RPMI7951 (cell line): ENCODE measurements at regions not wholly inside any gene's neighbourhood (a gene's known extent, or its start where the extent isn't known, plus 50 kb on each side); places are given as distances from the start of the nearest gene placed in this dataset.
"Not testable (repeated sequence)": the region's sequence is repeated elsewhere in the genome, so short reads cannot be mapped to it uniquely, and the experiment has no call there.

Experiments used
- DNase-seq: peaks from one replicate; pipeline ENCODE4 v3.0.0-alpha.2; 2012; ENCODE audit warnings: low read depth

DNA sequence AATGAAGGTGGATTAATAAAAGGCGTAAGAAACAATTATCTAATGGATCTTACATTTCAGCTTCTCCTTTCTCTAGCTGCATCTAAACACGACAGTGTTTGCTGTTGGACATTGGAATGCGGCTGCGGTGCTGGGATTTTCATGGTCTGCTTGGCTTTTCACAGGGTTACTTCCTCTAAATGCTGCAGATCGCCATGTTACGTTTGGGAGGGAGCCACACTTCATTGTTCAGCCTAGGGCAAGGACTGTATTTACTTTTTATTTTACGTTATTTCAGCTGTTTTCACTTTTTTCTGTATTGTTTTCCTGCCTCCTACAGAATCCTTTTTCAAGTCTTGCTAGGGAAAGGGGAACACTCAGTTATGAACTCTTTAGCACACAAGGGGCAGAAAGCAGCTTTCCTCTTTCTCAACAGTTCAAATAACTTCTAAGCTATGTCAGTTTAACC is 97.9 kb upstream of the MTHFD1L start:
- DNase-seq, result no peak

DNA sequence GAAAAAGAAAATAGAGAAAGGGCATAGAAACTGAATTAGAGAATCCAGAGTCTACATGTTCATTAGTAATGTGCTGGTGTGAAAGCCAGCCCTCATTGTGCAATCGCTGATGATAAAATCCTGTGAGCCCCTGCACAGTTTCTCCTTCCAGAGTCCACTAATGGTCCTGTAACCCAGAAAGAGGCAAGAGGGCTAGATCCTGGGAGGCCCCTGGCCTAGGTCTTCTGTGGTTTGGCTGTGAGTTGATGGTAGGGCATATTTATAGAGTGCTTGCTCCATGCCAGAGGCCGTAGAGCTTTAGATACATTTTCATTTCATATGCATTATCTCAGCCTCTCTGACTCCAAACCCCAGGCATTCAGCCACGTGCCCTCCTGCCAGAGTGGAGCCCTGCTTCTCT is 94.9 kb upstream of the MTHFD1L start:
- DNase-seq, result no peak

DNA sequence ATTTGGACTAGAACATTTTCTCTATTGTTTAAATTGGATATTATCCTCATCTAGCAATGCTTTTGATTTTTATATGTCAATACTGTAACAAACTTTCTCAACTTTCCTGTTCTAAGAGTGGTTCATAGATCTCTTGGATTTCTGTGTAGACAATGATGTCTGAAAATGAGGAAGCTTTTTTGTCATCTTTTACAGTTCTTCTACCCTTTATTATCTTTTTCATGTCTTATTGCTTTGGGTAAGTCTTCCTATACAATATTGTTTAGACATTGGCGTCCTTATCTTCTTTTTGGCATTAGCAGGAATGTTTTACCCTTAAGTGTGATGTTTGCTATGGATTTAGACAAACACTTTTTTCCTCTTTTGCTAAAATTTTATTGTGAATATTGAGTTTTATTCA is 91.5 kb upstream of the MTHFD1L start:
- DNase-seq, result no peak

DNA sequence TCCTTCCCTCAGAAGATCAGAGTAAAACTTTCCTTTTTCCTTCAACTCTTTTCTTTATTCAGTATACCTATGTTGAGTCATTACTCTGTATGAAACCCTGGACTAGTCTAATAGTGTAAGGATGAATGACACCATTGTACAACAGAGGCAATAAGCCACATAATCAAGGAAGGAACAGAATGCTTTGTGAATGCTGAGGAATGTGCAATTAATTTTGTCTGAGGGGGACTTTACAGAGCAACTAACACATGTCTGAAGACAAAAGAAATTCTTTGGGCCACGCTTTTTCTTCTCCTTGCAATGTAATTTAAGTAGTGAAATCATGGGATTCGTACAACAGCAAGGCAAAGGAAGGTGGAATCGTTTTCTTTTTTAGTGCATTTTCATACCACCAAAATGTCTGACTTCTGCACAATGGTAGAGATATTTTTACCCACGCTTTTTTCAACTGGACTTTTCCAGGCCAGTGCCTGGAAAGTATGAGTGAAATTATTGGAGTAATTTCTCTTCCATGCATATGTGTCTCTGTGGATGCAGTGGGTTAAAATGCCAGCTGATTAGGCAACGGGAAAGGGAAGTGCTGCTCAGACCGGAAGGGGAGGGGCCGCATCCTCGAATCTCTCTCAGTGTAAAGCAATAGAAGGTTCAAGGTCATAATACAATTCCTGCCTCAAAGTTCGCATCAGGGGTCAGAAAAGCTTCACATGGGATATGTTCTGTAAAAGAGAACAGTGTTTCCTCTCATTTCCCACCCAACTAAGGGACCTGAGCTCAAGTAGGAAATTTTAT is 89.9 kb upstream of the MTHFD1L start:
- peak; percentile 10 for DNase-seq

DNA sequence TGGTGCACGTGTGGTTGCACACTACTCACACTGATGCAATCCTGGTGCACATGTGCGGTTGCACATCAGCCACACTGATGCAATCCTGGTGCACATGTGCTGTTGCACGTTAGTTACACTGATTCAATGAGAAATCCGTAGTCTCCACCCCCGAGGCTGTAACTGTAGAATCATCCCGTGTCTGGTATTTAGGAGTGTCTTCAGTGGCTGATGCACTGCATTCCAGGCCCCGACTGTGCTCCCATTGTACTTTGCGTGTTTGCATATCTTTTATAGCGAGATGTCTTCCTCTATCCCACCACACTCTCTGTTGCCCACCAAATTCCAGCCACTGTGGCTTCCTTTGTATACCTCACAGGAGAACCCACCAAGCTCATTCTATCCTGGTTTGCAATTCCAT is 87.8 kb upstream of the MTHFD1L start:
- no peak for DNase-seq

DNA sequence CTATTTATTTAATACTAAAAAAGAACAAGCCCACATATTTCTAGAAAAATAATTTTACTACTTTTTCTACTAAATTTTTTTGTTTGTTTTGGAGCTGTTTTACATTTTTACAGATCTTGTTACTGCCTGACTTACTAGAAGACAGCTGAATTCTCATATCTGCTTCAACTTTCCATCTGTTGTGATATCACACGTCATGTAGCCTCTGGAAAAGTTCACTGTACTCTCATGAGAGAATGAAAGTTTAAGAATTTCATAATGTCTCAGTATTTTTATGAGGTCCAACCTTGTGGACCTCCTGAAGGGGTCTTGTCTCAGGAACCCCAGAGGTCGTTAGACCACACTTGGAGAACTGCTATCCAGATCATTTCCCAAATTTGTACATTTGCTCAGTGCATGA is 81.7 kb upstream of the MTHFD1L start:
- DNase-seq, result no peak

DNA sequence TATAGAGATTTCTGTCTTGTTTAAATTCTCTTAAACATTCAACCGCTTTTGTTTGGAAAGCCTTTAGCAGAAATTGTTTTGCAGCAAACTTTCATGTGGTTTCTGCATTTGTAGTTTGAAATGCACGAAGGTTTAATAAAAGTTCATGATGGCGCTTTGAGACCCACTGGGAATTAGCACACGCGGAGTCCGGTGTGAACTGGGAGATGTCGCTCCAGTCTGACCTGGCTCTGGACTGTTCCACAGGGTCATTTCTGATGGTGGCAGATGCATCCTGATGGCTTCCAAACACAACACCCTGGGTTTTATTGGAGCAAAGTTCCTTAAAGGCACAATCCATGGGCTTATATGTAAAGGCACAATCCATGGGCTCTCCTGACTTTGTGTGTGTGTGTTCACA is 78.1 kb upstream of the MTHFD1L start:
- no peak for DNase-seq

DNA sequence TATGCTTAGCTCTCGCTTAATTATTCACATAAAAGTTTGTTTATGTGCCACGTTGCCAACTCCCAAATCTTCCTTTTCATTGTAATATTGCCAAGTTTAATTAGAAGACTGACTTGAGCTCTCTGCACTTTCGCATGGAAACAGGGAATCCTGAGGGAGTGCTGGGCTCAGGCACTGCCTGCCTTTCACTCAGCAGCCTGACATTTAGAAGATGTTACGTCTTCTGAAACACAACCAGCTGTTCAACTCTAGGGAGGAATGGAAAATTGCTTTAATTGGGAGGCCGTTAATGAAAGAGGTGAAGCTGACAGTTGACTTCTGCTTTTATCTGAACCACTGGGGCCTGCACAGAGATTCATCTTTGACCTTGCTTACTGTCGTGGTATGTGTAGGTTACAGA is 77.4 kb upstream of the MTHFD1L start:
- DNase-seq, result no peak

DNA sequence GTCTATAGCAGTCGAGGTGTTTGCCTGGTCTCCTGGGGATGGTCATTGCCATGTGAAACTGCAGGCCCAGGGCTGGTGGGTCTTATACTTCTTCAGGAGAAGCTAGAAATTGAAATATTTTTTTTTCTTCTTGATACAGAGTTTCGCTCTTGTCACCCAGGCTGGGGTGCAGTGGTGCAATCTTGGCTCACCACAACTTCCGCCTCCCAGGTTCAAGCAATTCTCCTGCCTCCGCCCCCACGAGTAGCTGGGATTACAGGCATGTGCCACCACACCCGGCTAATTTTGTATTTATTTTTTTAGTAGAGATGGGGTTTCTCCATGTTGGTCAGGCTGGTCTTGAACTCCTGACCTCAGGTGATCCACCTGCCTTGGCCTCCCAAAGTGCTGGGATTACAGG is 75.6 kb upstream of the MTHFD1L start:
- not testable (repeated sequence) for DNase-seq

DNA sequence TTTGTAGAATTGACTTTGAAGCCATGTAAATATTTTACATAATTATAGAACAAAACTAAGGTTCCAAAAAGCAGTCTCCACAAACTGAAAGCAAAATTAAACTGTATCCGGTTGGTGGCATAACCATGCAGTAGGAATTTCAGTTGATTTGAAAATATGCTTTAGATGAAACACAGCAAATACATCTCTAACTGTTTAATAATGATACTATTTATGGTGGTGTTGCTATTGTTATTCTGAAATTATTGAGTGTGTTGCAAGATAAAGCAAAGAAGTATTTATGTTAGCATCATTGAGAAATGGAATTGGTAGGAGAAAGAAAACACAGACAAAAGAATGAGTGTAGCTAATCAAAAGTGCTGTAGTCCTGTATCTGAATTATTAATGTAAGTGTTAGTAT is 73.8 kb upstream of the MTHFD1L start:
- DNase-seq, result no peak

DNA sequence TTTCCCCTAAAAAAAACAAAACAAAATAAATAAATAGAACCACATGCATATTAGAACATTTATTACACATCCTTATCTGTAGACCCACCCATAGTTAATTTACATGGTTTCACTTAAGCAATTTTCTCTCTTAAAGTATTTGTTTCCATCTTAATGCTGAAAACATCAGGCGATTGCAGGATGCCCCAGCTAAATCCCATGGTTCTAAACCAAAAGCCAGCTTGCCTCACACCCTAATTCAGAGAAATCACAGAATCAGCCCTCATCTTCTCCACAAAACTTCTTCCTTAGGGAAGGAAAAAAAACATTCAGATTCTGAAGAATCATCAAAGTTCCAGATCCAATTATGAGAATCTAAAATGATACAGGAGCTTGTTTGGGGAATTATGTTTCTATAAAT is 67.6 kb upstream of the MTHFD1L start:
- no peak for DNase-seq

DNA sequence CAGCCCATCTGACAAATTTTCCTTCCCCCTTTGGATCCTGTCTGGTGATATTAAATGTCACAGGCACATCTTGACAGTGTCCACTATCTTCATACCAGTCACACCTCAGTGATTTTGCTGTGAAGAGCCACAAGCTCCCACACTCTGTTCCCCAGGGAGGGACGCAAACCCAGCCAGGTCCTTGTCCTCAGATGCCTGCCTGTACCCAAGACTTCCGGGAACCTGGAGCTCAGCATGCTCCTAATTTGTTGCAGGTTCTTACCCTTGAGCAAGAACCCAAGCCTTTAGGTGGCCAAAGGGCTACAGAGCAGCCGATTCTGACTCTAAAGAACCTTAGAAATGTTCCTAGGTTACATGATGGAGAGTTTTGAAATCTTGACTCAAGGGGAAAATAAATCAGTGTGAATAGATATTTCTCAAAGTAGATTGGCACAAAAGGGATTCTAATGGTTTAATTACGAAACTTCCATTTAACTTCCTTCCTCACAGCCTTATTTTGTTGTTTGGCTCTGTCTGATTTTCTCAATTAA is 66.2 kb upstream of the MTHFD1L start:
- no peak for DNase-seq

DNA sequence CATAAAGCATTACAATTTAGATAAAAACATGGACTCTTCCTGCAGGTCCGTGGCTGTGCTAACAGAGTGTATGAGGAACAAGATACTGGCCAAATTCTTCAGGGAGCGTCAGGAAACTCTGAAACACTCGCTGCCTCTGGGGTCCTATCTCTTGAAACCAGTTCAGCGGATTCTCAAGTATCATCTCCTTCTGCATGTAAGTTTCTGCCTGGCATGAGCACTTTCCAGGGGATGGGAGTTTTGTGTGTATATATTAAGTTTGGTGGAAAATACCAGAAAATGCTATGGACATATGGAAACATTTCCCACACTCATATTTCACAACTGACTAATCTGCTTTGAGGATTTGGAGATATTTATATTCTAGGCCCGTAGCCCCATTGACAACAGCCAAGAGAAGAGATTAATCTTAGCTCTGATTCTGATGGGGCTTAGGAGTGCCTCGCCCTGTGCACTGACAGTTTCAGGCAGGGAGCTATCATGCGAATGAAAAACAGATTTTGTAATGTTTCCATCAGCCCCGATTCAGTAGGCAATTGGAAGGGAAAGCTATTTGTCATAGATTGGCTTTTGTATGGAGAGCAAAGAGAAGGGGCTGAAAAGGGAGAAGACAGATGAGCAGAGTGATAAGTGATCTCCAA is 64.7 kb upstream of the MTHFD1L start:
- DNase-seq, result no peak

DNA sequence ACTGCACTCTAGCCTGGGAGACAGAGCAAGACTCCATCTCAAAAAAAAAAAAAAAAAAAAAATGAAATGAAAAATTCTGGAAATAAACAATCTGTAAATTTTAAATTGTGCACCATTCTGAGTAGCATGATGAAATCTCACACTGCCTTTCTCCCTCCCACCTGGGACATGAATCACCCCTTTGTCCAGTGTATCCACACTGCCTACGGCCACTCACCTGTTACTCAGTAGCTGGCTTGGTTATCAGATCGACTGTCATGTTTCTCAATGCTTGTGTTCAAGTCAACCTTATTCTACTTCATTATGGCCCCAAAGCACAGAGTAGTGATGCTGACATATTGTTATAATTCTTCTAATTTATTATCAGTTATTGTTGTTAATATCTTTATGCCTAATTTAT is 58.7 kb upstream of the MTHFD1L start:
- no peak for DNase-seq

DNA sequence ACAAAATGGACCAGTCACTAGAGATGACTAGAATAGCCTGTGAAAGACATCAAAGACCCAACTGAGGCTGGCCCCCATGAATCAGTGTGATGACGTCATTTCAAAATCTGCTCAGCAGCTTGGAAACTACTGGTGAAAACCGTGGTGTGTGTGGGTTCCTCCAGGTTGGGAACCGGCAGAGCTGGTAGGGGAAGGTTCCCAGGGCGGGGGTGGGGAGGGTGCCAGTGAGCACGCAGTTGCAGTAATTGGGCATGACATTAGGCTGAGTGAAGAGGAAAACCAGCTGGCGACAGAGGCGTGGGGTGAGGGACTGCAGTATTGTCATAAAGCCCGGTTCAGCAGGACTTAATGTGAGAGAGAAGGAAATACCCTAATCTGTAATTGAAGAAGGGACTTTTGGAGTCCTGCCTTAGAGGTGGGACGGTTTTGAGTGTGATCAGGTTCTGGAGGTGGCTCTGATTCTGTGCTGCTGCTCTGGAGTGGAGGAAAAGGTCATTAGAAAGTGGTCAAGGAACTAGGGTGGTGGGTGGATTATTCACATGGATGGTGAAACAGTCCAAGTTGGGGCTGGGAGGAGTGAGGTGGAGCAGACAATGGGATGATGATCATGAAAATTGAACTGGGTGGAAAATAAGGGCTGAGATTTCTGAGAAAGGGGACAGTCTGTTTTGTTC is 52.0 kb upstream of the MTHFD1L start:
- DNase-seq, result peak; percentile 40

DNA sequence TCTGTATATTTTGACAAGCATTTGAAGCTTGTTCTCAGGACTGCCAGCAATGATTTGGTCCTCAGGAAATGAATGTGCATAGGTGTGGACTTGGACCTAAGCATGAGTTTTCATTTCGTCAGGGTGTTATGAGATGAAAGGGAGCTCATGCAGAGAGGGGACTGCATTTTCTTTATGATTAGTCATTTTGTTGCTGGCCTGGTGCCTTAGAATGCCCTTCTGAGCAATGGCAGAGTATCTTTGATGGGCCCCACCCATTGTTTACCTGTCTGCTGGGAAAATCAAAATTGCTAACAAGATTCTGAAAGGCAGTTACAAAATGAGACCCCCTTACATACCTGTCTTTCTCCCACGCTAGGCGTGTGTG is 51.5 kb upstream of the MTHFD1L start:
- DNase-seq, result peak; percentile 9
